K562 (cell line): ENCODE measurements at regions not wholly inside any gene's neighbourhood (a gene's known extent, or its start where the extent isn't known, plus 50 kb on each side); places are given as distances from the start of the nearest gene placed in this dataset.

Source experiments
- PTBP1 ChIP-seq: fragments of 200-400 bp; formaldehyde crosslinking; IDR thresholded peaks from 2 replicates; pipeline ENCODE4 v1.6.1; 2017; ENCODE audit warnings: low read depth, low read length
- ZNF583 ChIP-seq: fragments of 250-450 bp; sonication (Bioruptor Pico); IDR thresholded peaks from 2 replicates; pipeline ENCODE4 v1.4.0; 2020
- ZNF764 ChIP-seq: fragments of 250-450 bp; sonication (Bioruptor Pico); IDR thresholded peaks from 2 replicates; pipeline ENCODE4 v1.4.0; 2020; ENCODE audit warnings: low read depth, mild to moderate bottlenecking, moderate library complexity
- TF ChIP-seq, protein P1 (sequence below): fragments of 250-450 bp; sonication (Bioruptor Pico); IDR thresholded peaks from 2 replicates; pipeline ENCODE4 v1.5.0; 2020; ENCODE audit warnings: mild to moderate bottlenecking
- TF ChIP-seq, protein P2 (sequence below), 2 experiments: fragments of 450-650 bp; formaldehyde crosslinking in 1 of 2; IDR thresholded peaks; 2 replicates each; pipeline versions ENCODE4 v1.4.0 to v1.6.1; 2014 to 2020; ENCODE audit warnings: mild to moderate bottlenecking in 2 of 2, borderline replicate concordance in 1 of 2, low read depth in 1 of 2
- TF ChIP-seq, protein P3 (sequence below): sonication (generic); formaldehyde crosslinking; IDR thresholded peaks from 2 replicates; pipeline ENCODE4 v1.8.1; 2023; ENCODE audit warnings: mild to moderate bottlenecking, missing genetic modification reagents

DNA sequence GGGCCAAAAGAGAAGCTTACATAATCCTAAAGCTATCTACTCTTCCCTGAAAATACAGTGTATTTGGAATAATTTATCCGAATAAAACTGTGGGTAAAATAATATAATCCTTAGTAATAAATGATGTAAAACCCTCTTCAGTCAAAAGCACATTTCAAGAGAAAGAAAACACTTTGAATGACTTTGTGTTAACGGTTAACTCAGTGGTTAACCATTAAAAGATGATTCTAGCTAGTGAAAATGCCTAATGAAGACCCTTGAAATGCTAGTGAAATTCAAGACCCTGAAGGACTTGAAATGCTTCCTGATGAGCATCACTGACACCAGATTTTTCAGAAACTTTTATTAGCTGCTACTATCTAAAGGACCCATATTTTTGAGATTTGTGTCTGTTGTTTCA lies 70.7 kb downstream of the COX7C start (continued):
- TF ChIP-seq, protein P1, sequence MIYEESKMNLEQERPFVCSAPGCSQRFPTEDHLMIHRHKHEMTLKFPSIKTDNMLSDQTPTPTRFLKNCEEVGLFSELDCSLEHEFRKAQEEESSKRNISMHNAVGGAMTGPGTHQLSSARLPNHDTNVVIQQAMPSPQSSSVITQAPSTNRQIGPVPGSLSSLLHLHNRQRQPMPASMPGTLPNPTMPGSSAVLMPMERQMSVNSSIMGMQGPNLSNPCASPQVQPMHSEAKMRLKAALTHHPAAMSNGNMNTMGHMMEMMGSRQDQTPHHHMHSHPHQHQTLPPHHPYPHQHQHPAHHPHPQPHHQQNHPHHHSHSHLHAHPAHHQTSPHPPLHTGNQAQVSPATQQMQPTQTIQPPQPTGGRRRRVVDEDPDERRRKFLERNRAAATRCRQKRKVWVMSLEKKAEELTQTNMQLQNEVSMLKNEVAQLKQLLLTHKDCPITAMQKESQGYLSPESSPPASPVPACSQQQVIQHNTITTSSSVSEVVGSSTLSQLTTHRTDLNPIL (CRISPR knock-in tag) = no peak
- TF ChIP-seq, protein P2, sequence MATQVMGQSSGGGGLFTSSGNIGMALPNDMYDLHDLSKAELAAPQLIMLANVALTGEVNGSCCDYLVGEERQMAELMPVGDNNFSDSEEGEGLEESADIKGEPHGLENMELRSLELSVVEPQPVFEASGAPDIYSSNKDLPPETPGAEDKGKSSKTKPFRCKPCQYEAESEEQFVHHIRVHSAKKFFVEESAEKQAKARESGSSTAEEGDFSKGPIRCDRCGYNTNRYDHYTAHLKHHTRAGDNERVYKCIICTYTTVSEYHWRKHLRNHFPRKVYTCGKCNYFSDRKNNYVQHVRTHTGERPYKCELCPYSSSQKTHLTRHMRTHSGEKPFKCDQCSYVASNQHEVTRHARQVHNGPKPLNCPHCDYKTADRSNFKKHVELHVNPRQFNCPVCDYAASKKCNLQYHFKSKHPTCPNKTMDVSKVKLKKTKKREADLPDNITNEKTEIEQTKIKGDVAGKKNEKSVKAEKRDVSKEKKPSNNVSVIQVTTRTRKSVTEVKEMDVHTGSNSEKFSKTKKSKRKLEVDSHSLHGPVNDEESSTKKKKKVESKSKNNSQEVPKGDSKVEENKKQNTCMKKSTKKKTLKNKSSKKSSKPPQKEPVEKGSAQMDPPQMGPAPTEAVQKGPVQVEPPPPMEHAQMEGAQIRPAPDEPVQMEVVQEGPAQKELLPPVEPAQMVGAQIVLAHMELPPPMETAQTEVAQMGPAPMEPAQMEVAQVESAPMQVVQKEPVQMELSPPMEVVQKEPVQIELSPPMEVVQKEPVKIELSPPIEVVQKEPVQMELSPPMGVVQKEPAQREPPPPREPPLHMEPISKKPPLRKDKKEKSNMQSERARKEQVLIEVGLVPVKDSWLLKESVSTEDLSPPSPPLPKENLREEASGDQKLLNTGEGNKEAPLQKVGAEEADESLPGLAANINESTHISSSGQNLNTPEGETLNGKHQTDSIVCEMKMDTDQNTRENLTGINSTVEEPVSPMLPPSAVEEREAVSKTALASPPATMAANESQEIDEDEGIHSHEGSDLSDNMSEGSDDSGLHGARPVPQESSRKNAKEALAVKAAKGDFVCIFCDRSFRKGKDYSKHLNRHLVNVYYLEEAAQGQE (IDR thresholded peaks at IDR 0.05; ENCODE audit: borderline replicate concordance) = no peak
- TF ChIP-seq, protein P2 (CRISPR knock-in tag; IDR thresholded peaks at IDR 0.05; ENCODE audit: low read depth) = no peak
- TF ChIP-seq ZNF583 (CRISPR knock-in tag) (no peak), ZNF764 (CRISPR knock-in tag) (no peak), PTBP1 (no peak)
- TF ChIP-seq, protein P3, sequence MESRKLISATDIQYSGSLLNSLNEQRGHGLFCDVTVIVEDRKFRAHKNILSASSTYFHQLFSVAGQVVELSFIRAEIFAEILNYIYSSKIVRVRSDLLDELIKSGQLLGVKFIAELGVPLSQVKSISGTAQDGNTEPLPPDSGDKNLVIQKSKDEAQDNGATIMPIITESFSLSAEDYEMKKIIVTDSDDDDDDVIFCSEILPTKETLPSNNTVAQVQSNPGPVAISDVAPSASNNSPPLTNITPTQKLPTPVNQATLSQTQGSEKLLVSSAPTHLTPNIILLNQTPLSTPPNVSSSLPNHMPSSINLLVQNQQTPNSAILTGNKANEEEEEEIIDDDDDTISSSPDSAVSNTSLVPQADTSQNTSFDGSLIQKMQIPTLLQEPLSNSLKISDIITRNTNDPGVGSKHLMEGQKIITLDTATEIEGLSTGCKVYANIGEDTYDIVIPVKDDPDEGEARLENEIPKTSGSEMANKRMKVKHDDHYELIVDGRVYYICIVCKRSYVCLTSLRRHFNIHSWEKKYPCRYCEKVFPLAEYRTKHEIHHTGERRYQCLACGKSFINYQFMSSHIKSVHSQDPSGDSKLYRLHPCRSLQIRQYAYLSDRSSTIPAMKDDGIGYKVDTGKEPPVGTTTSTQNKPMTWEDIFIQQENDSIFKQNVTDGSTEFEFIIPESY (CRISPR knock-in tag) = no peak
